GM23338 (cell line): ENCODE measurements at regions not wholly inside any gene's neighbourhood (a gene's known extent, or its start where the extent isn't known, plus 50 kb on each side); places are given as distances from the start of the nearest gene placed in this dataset.

Experiments
- ATAC-seq: fragments of 200-7000 bp; cut with Tn5 transposase; 3 replicates; pipeline ENCODE4 v1.9.1; 2020
- DNase-seq: peaks from one replicate; pipeline ENCODE4 v3.0.0-alpha.2; 2015; ENCODE audit warnings: low spot score
- H2AFZ ChIP-seq: fragments of 200-600 bp; sonication (generic); 2 replicates; pipeline ENCODE4 v1.8.0; 2016; ENCODE audit warnings: antibody characterized with exemption, mild to moderate bottlenecking, moderate library complexity
- H3F3A ChIP-seq: fragments of 200-600 bp; sonication (generic); replicated peaks from 2 replicates; pipeline ENCODE4 v1.8.0; 2017; ENCODE audit warnings: antibody characterized with exemption, mixed run types, low read depth
- H3K27ac ChIP-seq: fragments of 200-600 bp; sonication (generic); 2 replicates; pipeline ENCODE4 v1.6.1; 2016; ENCODE audit warnings: low read depth
- H3K27me3 ChIP-seq: fragments of 200-600 bp; sonication (generic); 2 replicates; pipeline ENCODE4 v1.8.0; 2016; ENCODE audit warnings: mild to moderate bottlenecking, mixed run types, moderate library complexity; ENCODE audit not compliant: insufficient read depth
- H3K36me3 ChIP-seq: fragments of 200-600 bp; sonication (generic); 2 replicates; pipeline ENCODE4 v1.8.0; 2016; ENCODE audit warnings: mild to moderate bottlenecking; ENCODE audit not compliant: insufficient read depth
- H3K4me1 ChIP-seq: fragments of 200-600 bp; sonication (generic); 2 replicates; pipeline ENCODE4 v1.8.0; 2016; ENCODE audit warnings: mild to moderate bottlenecking, moderate library complexity; ENCODE audit not compliant: insufficient read depth
- H3K4me2 ChIP-seq: fragments of 200-600 bp; sonication (generic); 2 replicates; pipeline ENCODE4 v1.7.1; 2017; ENCODE audit warnings: mixed run types
- H3K4me3 ChIP-seq: fragments of 200-600 bp; sonication (generic); 2 replicates; pipeline ENCODE4 v1.6.1; 2016; ENCODE audit warnings: mixed run types
- H3K79me2 ChIP-seq: fragments of 200-600 bp; sonication (generic); replicated peaks from 2 replicates; pipeline ENCODE4 v1.8.0; 2017; ENCODE audit warnings: mild to moderate bottlenecking; ENCODE audit not compliant: insufficient read depth
- H3K9me2 ChIP-seq: fragments of 200-600 bp; sonication (generic); 2 replicates; pipeline ENCODE4 v1.8.0; 2017; ENCODE audit not compliant: insufficient read depth
- H4K20me1 ChIP-seq: fragments of 200-600 bp; sonication (generic); replicated peaks from 2 replicates; pipeline ENCODE4 v1.8.0; 2017; ENCODE audit warnings: mild to moderate bottlenecking; ENCODE audit not compliant: insufficient read depth
- H3K27ac Mint-ChIP-seq: 2 replicates; pipeline ENCODE4 v1.8.0; 2020; ENCODE audit warnings: inconsistent platforms, mild to moderate bottlenecking, moderate library complexity, mixed read lengths
- H3K27me3 Mint-ChIP-seq: 3 replicates; pipeline ENCODE4 v1.8.0; 2022; ENCODE audit warnings: low read depth, mild to moderate bottlenecking, moderate library complexity, mixed read lengths, inconsistent platforms; ENCODE audit not compliant: insufficient read depth, poor library complexity
- H3K36me3 Mint-ChIP-seq: 3 replicates; pipeline ENCODE4 v1.8.0; 2021; ENCODE audit warnings: low read depth, mild to moderate bottlenecking, inconsistent platforms, moderate library complexity, mixed read lengths
- H3K4me1 Mint-ChIP-seq: 3 replicates; pipeline ENCODE4 v1.8.0; 2020; ENCODE audit warnings: mild to moderate bottlenecking, inconsistent platforms, mixed read lengths
- H3K4me3 Mint-ChIP-seq: 3 replicates; pipeline ENCODE4 v1.8.0; 2021; ENCODE audit warnings: moderate library complexity, mild to moderate bottlenecking, inconsistent platforms, mixed read lengths
- H3K9me3 Mint-ChIP-seq: 3 replicates; pipeline ENCODE4 v1.8.0; 2020; ENCODE audit warnings: moderate library complexity, mild to moderate bottlenecking, inconsistent platforms, mixed read lengths
- CREB1 ChIP-seq: fragments of 250-450 bp; sonication (Bioruptor Pico); IDR thresholded peaks from 2 replicates; pipeline ENCODE4 v1.5.0; 2020; ENCODE audit warnings: low read depth, mild to moderate bottlenecking, moderate library complexity
- CTCF ChIP-seq, 2 experiments: fragments of 200-600 bp in 1 of 2; sonication (generic) in 1 of 2; conservative IDR thresholded peaks; 2 replicates each; pipeline versions ENCODE4 v1.5.1 to v1.6.1; 2016 to 2017; ENCODE audit warnings: antibody characterized with exemption in 2 of 2, low read depth in 2 of 2, mild to moderate bottlenecking in 2 of 2, moderate library complexity in 1 of 2
- ETS1 ChIP-seq: IDR thresholded peaks from 2 replicates; pipeline ENCODE4 v1.6.1; 2016; ENCODE audit warnings: antibody characterized with exemption
- EZH2phosphoT487 ChIP-seq: fragments of 200-600 bp; sonication (generic); IDR thresholded peaks from one replicate; pipeline ENCODE4 v1.8.1; 2018; ENCODE audit warnings: antibody characterized with exemption; ENCODE audit not compliant: unreplicated experiment
- JUNB ChIP-seq: IDR thresholded peaks from one replicate; pipeline ENCODE4 v1.6.1; 2016; ENCODE audit warnings: antibody characterized with exemption; ENCODE audit not compliant: unreplicated experiment
- NANOG ChIP-seq: IDR thresholded peaks from 2 replicates; pipeline ENCODE4 v1.6.1; 2016; ENCODE audit warnings: antibody characterized with exemption, borderline replicate concordance
- POLR2AphosphoS5 ChIP-seq: IDR thresholded peaks from 2 replicates; pipeline ENCODE4 v1.6.1; 2016; ENCODE audit warnings: antibody characterized with exemption, low read depth
- ZNF114 ChIP-seq: fragments of 250-450 bp; sonication (Bioruptor Pico); IDR thresholded peaks from 2 replicates; pipeline ENCODE4 v1.5.0; 2020; ENCODE audit warnings: mild to moderate bottlenecking, moderate library complexity
- ZNF331 ChIP-seq: fragments of 250-450 bp; sonication (Bioruptor Pico); IDR thresholded peaks from 2 replicates; pipeline ENCODE4 v1.5.0; 2020; ENCODE audit warnings: low read depth, mild to moderate bottlenecking, moderate library complexity
- TF ChIP-seq, protein P1 (sequence below): IDR thresholded peaks from one replicate; pipeline ENCODE4 v1.6.1; 2018; ENCODE audit warnings: antibody characterized with exemption; ENCODE audit not compliant: unreplicated experiment

DNA sequence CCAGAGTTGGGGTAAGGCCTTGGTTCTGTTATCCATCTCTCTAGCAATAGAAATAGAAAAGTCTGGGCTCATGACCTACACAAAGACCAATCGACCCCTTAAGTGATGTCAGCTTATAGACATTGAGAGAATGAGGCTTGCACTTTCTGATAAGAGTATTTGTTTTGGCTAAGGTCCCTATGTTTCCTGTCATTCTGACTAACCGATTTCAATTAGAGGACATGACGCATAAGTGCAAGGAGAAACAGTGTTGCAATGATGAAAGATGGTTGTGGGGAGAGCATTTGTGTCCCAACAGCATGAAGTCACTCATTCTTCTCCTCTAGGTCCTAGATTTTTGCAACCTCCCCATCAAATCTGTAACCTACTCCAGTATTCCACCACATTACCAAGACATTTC lies 255.1 kb downstream of the MAT2B start:
- Histone ChIP-seq H3K36me3 (no peaks in the 10 kb centered on the region), H3K4me1 (no peaks in the 10 kb centered on the region), H3K27me3 (no peaks in the 10 kb centered on the region), H3K4me2 (no peak overlapping the region), H3K4me3 (no peak overlapping the region), H4K20me1 (no peaks in the 10 kb centered on the region), H3K79me2 (no peaks in the 10 kb centered on the region), H3K27ac (no peak overlapping the region), H3K9me2 (no peaks in the 10 kb centered on the region; the same call in 1 of the 2 replicates), H2AFZ (0 out of 2 replicates have a peak overlapping the region, but pooled peaks have one; percentile 6), H3F3A (no peaks in the 10 kb centered on the region)
- Mint-ChIP-seq H3K27ac (no peak overlapping the region), H3K27me3 (no peaks in the 10 kb centered on the region), H3K36me3 (no peaks in the 10 kb centered on the region; the same call in 2 of the 3 replicates), H3K9me3 (no peaks in the 10 kb centered on the region), H3K4me3 (no peak overlapping the region), H3K4me1 (no peaks in the 10 kb centered on the region; the same call in 2 of the 3 replicates)
- TF ChIP-seq, protein P1, sequence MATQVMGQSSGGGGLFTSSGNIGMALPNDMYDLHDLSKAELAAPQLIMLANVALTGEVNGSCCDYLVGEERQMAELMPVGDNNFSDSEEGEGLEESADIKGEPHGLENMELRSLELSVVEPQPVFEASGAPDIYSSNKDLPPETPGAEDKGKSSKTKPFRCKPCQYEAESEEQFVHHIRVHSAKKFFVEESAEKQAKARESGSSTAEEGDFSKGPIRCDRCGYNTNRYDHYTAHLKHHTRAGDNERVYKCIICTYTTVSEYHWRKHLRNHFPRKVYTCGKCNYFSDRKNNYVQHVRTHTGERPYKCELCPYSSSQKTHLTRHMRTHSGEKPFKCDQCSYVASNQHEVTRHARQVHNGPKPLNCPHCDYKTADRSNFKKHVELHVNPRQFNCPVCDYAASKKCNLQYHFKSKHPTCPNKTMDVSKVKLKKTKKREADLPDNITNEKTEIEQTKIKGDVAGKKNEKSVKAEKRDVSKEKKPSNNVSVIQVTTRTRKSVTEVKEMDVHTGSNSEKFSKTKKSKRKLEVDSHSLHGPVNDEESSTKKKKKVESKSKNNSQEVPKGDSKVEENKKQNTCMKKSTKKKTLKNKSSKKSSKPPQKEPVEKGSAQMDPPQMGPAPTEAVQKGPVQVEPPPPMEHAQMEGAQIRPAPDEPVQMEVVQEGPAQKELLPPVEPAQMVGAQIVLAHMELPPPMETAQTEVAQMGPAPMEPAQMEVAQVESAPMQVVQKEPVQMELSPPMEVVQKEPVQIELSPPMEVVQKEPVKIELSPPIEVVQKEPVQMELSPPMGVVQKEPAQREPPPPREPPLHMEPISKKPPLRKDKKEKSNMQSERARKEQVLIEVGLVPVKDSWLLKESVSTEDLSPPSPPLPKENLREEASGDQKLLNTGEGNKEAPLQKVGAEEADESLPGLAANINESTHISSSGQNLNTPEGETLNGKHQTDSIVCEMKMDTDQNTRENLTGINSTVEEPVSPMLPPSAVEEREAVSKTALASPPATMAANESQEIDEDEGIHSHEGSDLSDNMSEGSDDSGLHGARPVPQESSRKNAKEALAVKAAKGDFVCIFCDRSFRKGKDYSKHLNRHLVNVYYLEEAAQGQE = no peak
- TF ChIP-seq POLR2AphosphoS5 (no peak), NANOG (no peak), JUNB (no peak), CREB1 (CRISPR knock-in tag) (no peak), ZNF114 (CRISPR knock-in tag) (no peak), EZH2phosphoT487 (no peak)
- DNase-seq (no peak), ATAC-seq (no peak)

- peak overlapping the region; percentile 14; the same call in 1 of the 2 replicates for H2AFZ ChIP-seq
- H3K79me2 ChIP-seq = no peaks in the 10 kb centered on the region
- Mint-ChIP-seq H3K9me3 (no peaks in the 10 kb centered on the region), H3K27me3 (no peaks in the 10 kb centered on the region), H3K36me3 (no peaks in the 10 kb centered on the region), H3K27ac (no peak overlapping the region; the same call in 1 of the 2 replicates), H3K4me3 (no peak overlapping the region), H3K4me1 (no peaks in the 10 kb centered on the region)
- no peak overlapping the region for H3K4me3 ChIP-seq
- no peaks in the 10 kb centered on the region; the same call in 1 of the 2 replicates for H3K4me1 ChIP-seq
- DNase-seq (no peak), ATAC-seq (no peak)
- no peaks in the 10 kb centered on the region for H3K36me3 ChIP-seq
- H3K27me3 ChIP-seq = no peaks in the 10 kb centered on the region
- H3K9me2 ChIP-seq = no peaks in the 10 kb centered on the region
- no peaks in the 10 kb centered on the region for H3F3A ChIP-seq
- no peak overlapping the region for H3K4me2 ChIP-seq
- H4K20me1 ChIP-seq = no peaks in the 10 kb centered on the region
- no peak overlapping the region for H3K27ac ChIP-seq
- TF ChIP-seq ETS1 = no peak
- no peak for TF ChIP-seq CREB1 (CRISPR knock-in tag)
- TF ChIP-seq ZNF331 = no peak
- TF ChIP-seq, protein P1 = no peak
- no peak for TF ChIP-seq POLR2AphosphoS5
- TF ChIP-seq CTCF (conservative IDR thresholded peaks at IDR 0.05; ENCODE audit: low read depth in 2 of 2) = no peak
- no peak for TF ChIP-seq NANOG
Measured at GRCh38 chr5:163766936-163767670, 261.7 kb downstream of the MAT2B start.
